HG02840 (cell line): ENCODE measurements at regions not wholly inside any gene's neighbourhood (a gene's known extent, or its start where the extent isn't known, plus 50 kb on each side); places are given as distances from the start of the nearest gene placed in this dataset.
"Not testable (repeated sequence)": the region's sequence is repeated elsewhere in the genome, so short reads cannot be mapped to it uniquely, and the experiment has no call there.

Experiments
- ATAC-seq: cut with Tn5 transposase; IDR thresholded peaks from one replicate; pipeline ENCODE4 v1.9.1; 2021; ENCODE audit warnings: mild to moderate bottlenecking, moderate library complexity, moderate number of reproducible peaks; ENCODE audit not compliant: unreplicated experiment, low FRiP score

DNA sequence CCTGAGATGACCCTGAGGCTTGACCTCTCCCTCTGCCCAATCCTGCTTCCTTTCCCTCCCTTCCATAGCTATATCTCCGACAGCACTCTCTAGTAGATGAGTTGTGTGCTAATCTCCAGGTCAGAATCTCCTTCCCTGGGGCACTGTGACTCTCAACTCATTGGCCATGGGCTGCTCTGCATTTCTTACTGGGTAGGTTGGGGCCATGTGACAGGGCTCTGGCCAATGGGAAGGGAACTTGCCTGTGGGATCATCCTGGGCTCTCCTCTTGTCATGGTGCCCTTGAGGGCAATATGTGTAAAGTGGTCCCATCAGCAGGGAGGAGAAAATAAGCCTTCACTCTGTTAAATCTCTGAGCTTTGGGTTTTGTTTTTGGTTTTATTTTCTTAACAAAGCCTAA lies 80.1 kb upstream of the ANKRD1 start:
- no peak for ATAC-seq

DNA sequence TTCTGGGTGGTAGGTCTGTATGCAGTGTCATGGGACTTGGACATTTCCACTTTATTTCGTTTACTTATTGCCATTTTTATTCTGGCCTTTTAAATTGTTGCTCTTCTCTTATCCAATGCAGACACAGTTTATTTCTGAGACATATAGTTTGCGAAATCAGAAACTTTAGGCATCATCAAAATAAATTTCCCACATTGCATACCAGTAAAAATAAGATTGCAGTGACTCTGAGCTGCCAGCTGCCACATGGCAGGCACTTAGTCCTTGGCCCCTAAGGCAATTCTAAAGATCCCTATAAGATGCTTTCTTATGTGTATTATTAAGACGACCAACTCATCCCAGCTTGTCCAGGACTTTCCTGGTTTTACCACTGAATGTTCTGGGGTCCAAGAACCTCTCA lies 81.8 kb upstream of the ANKRD1 start:
- ATAC-seq, result no peak

DNA sequence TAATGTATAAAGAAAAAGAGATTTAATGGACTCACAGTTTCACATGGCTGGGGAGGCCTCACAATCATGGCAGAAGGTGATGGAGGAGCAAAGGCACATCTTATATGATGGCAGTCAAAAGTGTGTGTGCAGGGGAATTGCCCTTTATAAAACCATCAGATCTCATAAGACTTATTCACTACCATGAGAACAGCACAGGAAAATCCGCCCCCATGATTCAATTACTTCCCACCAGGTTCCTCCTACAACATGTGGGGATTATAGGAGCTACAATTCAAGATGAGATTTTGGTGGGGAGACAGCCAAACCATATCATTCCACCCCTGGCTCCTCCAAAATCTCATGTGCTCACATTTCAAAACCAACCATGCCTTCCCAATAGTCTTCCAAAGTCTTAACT lies 82.5 kb upstream of the ANKRD1 start:
- not testable (repeated sequence) for ATAC-seq

DNA sequence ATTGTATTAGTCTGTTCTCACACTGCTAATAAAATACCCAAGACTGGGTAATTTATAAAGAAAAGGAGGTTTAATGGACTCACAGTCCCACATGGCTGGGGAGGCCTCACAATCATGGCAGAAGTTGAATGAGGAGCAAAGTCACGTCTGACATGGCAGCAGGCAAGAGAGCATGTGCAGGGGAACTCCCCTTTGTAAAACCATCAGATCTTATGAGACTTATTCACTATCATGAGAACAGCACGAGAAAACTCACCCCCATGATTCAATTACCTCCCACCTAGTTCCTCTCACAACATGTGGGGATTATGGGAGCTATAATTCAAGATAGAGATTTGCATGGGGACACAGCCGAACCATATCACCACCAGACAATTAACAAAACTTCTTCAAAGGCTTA lies 84.4 kb upstream of the ANKRD1 start:
- not testable (repeated sequence) for ATAC-seq

DNA sequence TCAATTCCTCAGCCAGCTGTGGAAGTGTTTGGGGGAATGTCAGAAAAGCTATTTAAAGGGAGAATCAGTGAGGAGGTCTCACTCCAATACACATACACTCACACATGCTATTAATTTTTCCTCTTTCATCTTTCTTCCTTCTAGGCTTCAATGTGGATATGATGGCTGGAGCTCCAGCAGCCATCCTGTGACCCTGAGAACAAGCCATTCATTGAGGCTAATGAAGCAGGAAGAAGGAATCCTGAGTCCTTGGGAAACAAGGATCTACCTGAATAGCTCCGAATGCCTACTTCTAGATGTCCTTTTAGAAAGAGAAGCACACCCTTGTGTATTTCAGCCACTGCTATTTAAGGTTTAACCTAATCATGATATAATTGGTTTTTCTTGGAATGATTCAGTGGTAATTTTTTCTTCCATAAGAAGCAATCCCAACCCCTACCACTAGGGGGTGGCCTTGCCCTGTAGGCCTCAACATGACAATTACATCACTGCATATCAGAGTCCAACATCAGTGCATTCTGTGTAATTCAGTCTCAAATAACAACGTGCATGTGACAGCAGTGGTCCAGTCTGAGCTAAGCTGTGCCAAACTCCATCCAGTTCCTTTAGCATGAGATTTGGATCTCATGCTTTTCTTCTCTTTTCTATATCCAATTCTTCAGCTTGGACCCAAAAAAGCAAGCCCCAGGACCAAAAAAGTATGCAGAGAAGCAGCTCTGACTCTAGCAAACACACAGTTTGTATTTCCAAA lies 85.3 kb upstream of the ANKRD1 start:
- ATAC-seq, result peak; percentile 39

DNA sequence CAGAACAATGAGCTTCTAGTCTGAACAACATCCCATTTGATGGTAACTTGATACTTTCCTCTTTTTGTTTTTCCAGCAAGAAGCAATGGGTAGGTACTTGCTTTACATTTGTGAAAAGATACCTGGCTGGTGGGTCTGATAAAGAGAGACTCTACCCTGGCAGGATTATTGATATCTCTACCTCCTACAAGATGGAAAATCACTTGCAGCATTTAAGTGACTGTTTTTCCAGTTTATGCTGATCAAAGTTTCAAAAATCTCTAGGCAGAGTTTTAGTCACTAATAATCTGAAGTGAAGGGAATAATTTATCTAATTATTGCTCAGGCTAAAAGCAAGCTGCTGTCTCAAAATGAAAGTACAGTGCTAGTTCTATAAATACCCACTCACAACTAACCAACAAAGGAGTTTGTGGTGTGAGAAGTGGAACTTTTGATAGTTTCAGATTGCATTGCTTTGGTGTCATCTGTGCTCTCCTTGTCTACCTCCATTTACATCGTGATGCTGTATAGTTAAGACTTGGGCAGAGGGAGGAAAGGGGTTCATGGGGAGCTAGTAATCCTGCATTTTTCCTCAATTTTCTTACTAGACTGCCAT lies 86.0 kb upstream of the ANKRD1 start:
- ATAC-seq, result peak; percentile 83

DNA sequence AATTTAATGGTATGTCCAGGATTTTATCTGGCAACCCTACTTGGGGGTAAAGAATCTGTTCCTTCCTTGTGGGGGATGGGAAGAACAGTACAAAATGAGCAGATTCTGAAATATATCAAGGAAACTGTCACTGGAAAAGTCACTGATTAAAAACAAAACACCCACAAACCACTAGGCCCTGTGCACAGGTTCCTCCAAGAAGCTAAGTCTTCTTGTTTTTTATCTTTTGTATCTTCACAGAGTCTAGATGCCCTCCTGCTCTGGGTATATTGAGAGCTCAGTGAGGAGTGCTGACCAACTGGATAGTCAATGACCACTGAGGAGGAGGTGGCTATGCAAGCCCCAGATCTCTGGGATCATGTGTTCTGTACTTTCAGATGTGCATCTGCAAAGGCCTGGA lies 86.8 kb upstream of the ANKRD1 start:
- ATAC-seq, result no peak

DNA sequence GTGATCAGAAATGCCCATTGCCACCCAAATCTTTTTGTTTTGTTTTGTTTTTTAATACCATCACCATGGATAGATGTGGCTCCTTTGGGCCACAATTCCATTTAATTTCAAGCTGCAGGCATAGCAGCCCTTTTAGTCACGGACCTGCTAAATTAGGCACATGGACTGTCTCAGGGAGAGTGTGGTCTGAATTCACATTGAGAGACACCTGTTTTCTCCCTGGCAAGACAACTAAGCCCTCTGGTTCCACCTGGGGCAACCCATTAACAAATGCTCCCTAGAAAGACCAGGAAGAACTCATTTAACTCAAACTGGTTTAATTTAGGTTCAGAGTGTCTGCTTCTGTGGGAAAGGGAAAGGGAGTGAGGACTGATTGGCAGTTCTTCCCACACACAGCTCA lies 88.2 kb upstream of the ANKRD1 start:
- ATAC-seq, result no peak

DNA sequence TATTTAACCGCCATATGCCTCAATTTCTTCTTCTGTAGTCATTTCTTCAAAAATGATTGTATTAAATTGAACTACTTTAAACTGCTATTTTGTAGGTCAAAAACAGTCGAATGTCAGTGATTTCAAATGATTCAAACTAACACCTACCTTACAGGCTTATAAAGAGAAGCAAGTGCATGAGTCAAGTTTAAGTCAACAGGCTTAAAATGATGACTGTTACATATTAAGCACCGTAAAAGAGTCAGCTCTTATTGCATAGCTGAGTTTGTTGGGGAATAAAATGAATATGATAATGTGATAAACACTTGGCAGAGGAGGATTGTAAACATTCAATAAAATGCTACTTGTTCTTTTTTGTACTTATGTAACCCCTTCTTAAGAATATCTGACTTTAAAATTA lies 90.1 kb upstream of the ANKRD1 start:
- no peak for ATAC-seq

DNA sequence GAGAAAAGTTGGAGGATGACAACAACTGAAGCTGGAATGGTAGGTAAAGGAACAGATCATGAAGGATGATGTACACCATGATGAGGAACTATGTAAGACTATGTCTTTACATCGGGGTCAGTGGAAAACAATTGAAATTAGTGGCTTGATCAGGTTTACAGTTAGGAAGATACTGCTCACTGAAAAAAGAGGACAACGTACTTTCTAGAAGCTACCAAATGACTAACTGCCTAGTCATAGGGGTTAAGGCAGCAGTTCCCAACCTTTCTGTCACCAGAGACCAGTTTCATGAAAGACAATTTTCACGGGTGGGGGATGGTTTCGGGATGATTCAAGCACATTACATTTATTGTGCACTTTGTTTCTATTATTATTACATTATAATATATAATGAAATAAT lies 91.6 kb upstream of the ANKRD1 start:
- no peak for ATAC-seq

DNA sequence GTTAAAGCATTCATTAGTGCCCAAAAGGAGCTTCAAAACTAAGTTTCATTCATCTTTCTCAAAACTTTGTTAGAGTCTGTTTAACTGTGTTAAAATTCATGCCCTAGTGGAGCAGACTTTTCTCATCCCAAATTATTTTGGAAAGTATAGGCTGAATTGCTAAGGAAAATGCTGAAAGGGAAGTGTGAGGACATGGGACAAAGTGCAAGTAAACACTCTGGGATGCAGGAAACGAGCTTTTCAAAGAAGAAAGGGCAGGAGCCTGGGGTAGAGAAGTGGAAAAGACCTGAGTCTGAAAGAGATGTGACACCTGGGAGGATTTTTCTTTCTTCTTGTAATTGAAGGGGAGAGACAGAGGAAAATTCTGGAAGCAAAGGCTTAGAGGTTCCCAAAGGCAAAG lies 93.1 kb upstream of the ANKRD1 start:
- ATAC-seq, result no peak

DNA sequence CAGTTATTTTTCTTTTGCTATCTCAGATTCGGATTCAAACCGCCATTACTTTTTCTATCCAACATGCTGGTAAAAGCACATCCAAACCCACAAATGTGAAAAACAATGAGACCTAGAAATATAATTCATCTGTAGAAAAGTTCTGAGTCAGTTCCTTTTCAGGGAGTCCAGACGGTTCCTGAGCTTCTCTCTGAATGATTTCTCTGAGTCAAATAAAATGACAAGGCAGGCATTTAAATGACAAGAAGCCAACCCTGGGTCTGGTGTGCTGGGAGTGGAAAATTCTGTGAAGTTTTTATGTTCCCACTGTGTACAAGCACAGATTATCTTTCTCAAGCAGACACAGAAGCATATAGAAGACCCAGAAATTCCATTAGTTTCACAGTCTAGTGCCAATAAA lies 96.3 kb upstream of the ANKRD1 start:
- no peak for ATAC-seq

DNA sequence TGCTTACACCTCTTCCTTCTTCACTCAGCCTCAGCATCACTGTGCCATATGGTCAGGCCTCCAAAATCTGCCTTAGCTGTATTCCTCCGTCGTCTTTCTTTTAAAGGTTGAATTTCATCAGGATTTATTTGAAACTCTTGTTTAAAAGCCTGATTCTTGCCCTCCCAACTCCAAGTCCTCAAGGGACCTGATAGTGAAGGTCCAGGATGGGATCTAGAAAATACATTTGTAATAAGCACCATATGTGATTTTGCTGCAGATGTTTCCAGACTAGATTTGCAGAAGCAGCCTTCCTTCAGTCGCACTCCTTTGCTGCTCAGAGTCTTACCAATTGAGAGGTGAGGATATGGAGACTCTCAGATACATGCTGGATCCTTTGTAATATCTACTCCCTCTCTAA lies 101.0 kb upstream of the ANKRD1 start:
- no peak for ATAC-seq

DNA sequence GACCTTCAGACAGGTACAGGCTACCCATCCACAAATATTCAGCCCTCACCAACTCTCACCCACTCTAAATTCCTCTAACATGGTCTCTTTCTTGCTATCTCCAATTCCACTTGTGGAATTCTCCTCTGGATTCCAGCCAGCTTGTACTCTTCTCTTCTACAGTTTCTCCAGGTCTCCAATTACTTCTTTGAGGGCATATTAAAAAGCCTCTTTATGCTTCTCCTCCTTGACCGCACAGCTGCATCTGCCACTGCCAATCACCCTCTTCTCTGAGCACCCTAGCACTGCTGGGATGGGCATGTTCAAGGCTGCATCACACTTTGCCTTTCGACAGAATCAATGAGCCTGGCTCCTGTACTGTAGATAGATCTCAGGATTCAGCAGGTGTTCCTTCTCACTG lies 101.5 kb upstream of the ANKRD1 start:
- no peak for ATAC-seq

DNA sequence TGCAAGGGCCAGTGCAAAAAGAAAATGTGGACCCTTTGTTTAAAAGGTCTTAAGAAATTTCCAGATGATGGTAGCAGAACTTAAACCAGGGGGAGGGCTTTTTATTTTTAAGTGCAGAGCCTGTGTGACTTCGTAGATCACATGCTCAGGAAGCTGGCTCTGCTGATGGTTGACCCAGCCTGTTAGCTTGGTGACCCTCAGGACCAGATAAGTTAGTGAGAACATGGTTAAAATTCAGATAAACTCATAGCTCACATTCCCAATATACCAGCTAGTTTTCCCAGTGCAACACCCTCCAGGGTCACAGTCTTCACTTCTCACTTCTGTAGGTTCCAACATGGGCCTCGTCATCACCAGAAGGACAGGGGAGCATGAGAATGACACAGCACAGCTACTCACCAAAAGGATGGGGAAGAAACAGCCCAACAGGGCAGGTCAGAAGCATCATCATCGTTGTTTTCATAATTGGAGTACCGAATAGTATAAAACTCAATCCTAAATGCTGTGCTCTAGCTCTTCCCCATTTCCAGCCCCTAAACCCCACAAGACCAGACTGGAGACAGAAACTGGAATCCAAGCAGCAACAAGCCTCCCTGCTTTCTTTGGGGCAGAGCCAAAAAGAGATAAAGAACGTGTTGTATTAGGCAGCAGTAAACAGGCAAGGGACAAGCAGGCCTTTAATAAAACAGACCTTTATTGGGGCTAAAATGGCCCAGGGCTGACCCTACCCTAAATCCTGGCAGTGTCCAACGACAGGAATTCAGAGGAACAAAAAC lies 102.2 kb upstream of the ANKRD1 start:
- ATAC-seq, result no peak

DNA sequence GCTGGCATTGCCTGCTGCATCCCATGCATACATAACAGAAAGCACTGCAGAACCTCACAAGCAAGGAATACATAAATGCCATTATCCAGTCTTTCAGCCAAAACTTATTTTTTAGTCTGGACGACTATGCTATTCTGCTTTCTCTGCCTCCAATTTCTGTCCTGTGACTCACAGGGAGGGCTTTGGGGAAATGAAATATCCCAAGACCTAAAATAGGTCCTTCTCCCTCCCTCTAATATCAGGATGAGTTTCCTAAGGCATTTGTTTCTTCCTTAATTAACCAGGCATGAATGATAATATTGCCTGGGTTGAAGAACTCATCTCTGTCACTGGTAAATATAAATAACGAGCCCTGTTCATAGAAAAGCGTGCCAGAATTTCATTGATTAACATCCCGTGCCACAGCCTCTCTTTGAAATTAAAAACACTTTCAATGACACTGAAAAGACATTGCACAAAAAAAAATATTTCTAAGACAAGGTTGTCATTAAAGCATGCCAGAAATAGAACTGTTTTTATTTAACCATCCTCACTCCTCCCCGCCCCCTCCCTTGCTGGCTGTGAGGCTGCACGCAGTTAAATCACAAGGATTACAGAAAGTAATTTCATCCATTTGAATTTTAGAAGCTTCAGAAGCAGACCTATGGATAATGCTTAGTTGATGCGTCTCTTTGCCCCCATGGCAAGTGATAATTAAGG lies 103.0 kb upstream of the ANKRD1 start:
- ATAC-seq, result no peak

DNA sequence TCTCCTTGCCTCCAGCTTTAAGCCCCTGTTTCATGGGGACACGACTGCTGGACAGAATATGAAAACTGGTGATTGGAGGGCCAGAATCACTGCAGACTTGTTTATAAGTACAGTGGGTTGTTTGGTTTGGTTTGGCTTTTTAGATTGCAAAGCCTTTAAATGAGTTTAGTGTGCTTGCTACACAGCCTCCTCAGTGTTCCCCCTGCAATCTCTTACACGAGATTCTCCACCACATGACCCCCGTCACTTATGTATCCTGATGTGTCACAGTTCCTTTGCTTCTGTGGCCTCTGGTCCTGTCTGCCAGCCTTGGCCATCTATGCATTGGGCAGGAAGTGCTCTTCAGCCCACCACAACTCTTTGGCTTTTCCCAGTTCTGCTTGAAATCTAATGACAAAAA lies 103.7 kb upstream of the ANKRD1 start:
- ATAC-seq, result no peak

DNA sequence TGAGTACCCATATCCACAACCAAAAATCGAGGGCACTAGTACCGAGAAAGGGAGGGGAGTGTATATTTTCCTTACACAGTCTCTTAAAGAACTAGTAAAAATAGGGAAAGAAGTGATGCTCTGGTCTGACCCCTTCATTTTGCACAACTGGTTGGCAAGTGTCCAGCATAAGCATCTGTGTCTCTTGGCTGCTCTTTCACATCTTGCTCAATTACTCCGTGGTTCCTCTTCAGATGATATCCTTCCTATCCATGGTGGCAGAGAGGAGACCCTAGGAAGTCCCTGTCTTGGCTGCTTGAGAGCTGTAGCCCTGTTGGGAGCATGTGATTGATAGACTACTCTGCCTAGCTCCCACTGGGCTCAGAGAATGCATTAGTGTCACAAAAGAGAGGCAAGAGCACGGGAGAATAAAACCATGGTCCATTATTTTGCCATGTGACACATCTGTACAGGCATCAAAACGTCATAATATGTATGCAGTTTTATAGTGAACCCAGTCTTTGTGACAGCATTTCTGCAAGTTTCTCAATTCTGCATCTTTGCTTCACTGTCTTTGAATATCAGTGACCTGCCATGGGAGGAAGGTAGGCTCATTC lies 111.8 kb upstream of the ANKRD1 start:
- no peak for ATAC-seq

DNA sequence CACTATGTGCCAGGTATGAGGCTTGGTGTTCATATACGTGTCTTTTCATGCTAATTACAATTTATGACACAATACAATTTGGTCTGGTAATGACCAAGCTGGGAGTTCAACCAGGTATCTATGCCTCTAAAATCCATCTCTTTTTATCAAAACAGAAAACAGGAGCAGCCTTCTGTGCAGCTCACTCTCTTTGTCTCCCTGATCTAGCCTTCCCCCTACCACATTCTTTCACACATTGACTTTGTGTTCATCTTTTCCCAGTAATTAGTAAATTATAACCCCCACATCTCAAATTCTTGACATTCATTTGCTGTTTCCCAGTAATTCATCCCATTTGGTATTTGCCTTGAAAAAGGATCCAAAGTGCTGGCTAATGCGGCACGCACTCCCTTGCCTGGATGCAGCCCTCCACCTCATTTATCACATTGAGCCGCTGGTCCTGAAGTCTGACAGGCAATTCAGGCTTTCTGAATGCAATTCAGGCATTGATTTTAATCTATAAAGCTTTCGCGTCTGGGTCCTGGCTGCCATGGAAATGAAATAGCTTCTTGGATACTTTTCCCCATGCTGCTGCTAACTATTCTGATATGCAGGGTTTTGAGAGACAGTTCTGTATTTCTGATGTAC lies 112.5 kb upstream of the ANKRD1 start:
- no peak for ATAC-seq

DNA sequence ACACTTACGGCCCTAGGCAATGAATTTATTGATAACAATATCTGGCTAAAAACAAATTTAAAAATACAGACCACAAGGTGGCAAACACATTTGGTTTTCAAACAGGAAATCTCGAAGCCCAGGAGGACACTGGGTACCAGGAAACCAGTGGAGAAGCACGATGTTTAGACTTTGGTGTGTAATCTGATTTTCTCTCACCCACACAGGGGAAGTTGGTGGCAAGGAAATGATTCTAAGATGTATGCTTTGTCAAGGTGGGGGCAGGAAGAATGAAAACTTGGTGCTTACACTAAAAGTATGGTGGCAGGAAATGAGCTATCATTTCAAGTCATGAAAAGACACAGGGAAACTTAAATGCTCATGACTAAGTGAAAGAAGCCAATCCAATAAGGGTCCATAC lies 113.2 kb upstream of the ANKRD1 start:
- no peak for ATAC-seq
